GM23338 (cell line): ENCODE measurements at regions not wholly inside any gene's neighbourhood (a gene's known extent, or its start where the extent isn't known, plus 50 kb on each side); places are given as distances from the start of the nearest gene placed in this dataset.
"Not testable (repeated sequence)": the region's sequence is repeated elsewhere in the genome, so short reads cannot be mapped to it uniquely, and the experiment has no call there.

Source experiments
- CREB1 ChIP-seq: fragments of 250-450 bp; sonication (Bioruptor Pico); IDR thresholded peaks from 2 replicates; pipeline ENCODE4 v1.5.0; 2020; ENCODE audit warnings: low read depth, mild to moderate bottlenecking, moderate library complexity
- EZH2 ChIP-seq: fragments of 200-600 bp; sonication (generic); IDR thresholded peaks from one replicate; pipeline ENCODE4 v1.8.0; 2017; ENCODE audit warnings: antibody characterized with exemption, mild to moderate bottlenecking, low read depth; ENCODE audit not compliant: unreplicated experiment

- TF ChIP-seq EZH2; CREB1 (CRISPR knock-in tag): not testable (repeated sequence)
These were observed 316.5 kb upstream of the FZD8 start for GRCh38 chr10:35958609-35959008.
